Endothelial cell of umbilical vein (primary cell): ENCODE measurements at regions not wholly inside any gene's neighbourhood (a gene's known extent, or its start where the extent isn't known, plus 50 kb on each side); places are given as distances from the start of the nearest gene placed in this dataset.

ENCODE experiments used
- CTCF ChIP-seq, 2 donors: IDR thresholded peaks; 1 replicate in 1 of 2; 2 replicates in 1 of 2; pipeline ENCODE4 v1.5.1; 2011; ENCODE audit warnings: low read length in 2 of 2, mild to moderate bottlenecking in 2 of 2, moderate library complexity in 2 of 2, control low read depth in 1 of 2, inconsistent platforms in 1 of 2, low read depth in 1 of 2; ENCODE audit not compliant: insufficient read depth in 1 of 2; ENCODE audit errors: extremely low read depth in 1 of 2
- EZH2 ChIP-seq: IDR thresholded peaks from 2 replicates; pipeline ENCODE4 v1.6.1; 2012; ENCODE audit warnings: borderline replicate concordance, low read depth, mild to moderate bottlenecking, moderate library complexity, low read length, inconsistent platforms; ENCODE audit not compliant: severe bottlenecking
- FOS ChIP-seq: IDR thresholded peaks from 2 replicates; pipeline ENCODE4 v1.6.1; 2011; ENCODE audit warnings: mild to moderate bottlenecking, low read length, moderate library complexity, borderline replicate concordance; ENCODE audit not compliant: insufficient read depth
- JUN ChIP-seq: IDR thresholded peaks from 2 replicates; pipeline ENCODE4 v1.6.1; 2011; ENCODE audit warnings: borderline replicate concordance, low read depth; ENCODE audit not compliant: insufficient read length, insufficient read depth
- POLR2A ChIP-seq: IDR thresholded peaks from 2 replicates; pipeline ENCODE4 v1.6.1; 2012; ENCODE audit warnings: low read depth, mild to moderate bottlenecking, control low read depth, low read length
- POLR2AphosphoS5 ChIP-seq: IDR thresholded peaks from 2 replicates; pipeline ENCODE4 v1.6.1; 2012; ENCODE audit warnings: low read depth, mild to moderate bottlenecking, control low read depth, low read length, moderate library complexity; ENCODE audit not compliant: insufficient read depth

- TF ChIP-seq CTCF (IDR thresholded peaks at IDR 0.05; ENCODE audit: extremely low read depth in 1 of 2, insufficient read depth in 1 of 2, low read depth in 1 of 2, low read length in 2 of 2), result no peak
- no peak for TF ChIP-seq EZH2
- TF ChIP-seq POLR2AphosphoS5, result no peak
- TF ChIP-seq POLR2A, result no peak
- no peak for TF ChIP-seq JUN
- no peak for TF ChIP-seq FOS
Observed at GRCh38 chr3:157832588-157832987, 273.6 kb downstream of the SHOX2 start.
